ENCODE measurements at regions not wholly inside any gene's neighbourhood (a gene's known extent, or its start where the extent isn't known, plus 50 kb on each side); places are given as distances from the start of the nearest gene placed in this dataset.

GRCh38 chr14:38723277-38723676 is 379.8 kb downstream of the SEC23A start:
- no peak for DNase-seq
- H3K14ac ChIP-seq (replicated peaks; ENCODE audit: low read depth, low read length): no peak overlapping the region
- WGBS, 2 experiments (ENCODE audit: extremely low coverage in 2 of 2, insufficient read length in 1 of 2): no CpG with 5 or more reads among the region's 1 CpG

More at GRCh38 chr14:38723277-38723676, 379.8 kb downstream of the SEC23A start:
- Histone ChIP-seq H2AK5ac (ENCODE audit: low read depth, low read length) (no peak overlapping the region), H3K9me3 (ENCODE audit: control insufficient read depth, insufficient read depth, low read length) (no peaks in the 10 kb centered on the region), H3K23ac (ENCODE audit: low read depth, low read length) (no peak overlapping the region), H3K18ac (ENCODE audit: low read depth, low read length) (no peak overlapping the region), H3K9me1 (ENCODE audit: insufficient read depth, low read length) (no peaks in the 10 kb centered on the region), H4K91ac (ENCODE audit: insufficient read depth, low read depth, low read length) (no peak overlapping the region), H3K4me1 (ENCODE audit: control insufficient read depth, insufficient read depth, low read length) (no peaks in the 10 kb centered on the region), H3K9ac (ENCODE audit: low read depth, low read length) (no peak overlapping the region), H2BK5ac (ENCODE audit: low read depth, low read length, poor library complexity, severe bottlenecking) (no peak overlapping the region), H3K27ac (ENCODE audit: insufficient read depth, low read length) (no peak overlapping the region), H3K27me3 (ENCODE audit: control insufficient read depth, insufficient read depth, low read length) (no peaks in the 10 kb centered on the region), H4K20me1 (ENCODE audit: insufficient read depth, low read length) (no peaks in the 10 kb centered on the region), H2BK15ac (ENCODE audit: low read depth, low read length) (no peak overlapping the region), H3K4me3 (ENCODE audit: insufficient read depth, low read depth, low read length) (no peak overlapping the region), H2AK9ac (replicated peaks; ENCODE audit: low read depth, low read length, poor library complexity) (no peak overlapping the region), H2BK120ac (ENCODE audit: low read depth, low read length) (no peak overlapping the region), H3K79me1 (ENCODE audit: low read depth in 1 of 2, low read length in 2 of 2) (no peaks in the 10 kb centered on the region), H3K4me2 (ENCODE audit: low read depth, low read length) (no peak overlapping the region), H2AFZ (replicated peaks; ENCODE audit: low read length, poor library complexity) (no peak overlapping the region), H3K56ac (ENCODE audit: extremely low read depth, insufficient read depth, low read length) (no peak overlapping the region), H3K4ac (ENCODE audit: low read depth, low read length) (no peak overlapping the region), H4K8ac (ENCODE audit: low read depth in 2 of 2, low read length in 2 of 2) (no peak overlapping the region), H4K5ac (ENCODE audit: low read depth, low read length) (no peak overlapping the region), H3K36me3 (ENCODE audit: control insufficient read depth, insufficient read depth, low read length) (no peaks in the 10 kb centered on the region), H2BK20ac (ENCODE audit: low read depth, low read length) (no peak overlapping the region)
- intact Hi-C loops (cut with micrococcal nuclease) (loop anchor here (2.0 to 5.0 kb wide), 2 partner anchors 512 to 821 kb away; no protein-coding TSS in a partner anchor), dilution Hi-C loops (cut with HindIII; ENCODE audit: low sequenced_read_pairs, unreplicated experiment) (no loop called here), in situ Hi-C loops (cut with MboI; ENCODE audit: low sequenced_read_pairs) (loop anchor here (10.0 kb wide), 1 partner anchor 292 kb away; no protein-coding TSS in a partner anchor)
- no TSS peak for BruUV-seq (replicated peaks)
- no peak for ATAC-seq (ENCODE audit: low read depth)
- ChIA-PET POLR2A (ENCODE audit: unreplicated experiment) (no interaction called here), CTCF (interaction anchor here (0.6 to 1.7 kb wide), 2 partner anchors 10 to 848 kb away, joined by 3 to 5 read pairs; no protein-coding TSS in a partner anchor)
- TF ChIP-seq USF2 (IDR thresholded peaks at IDR 0.05; ENCODE audit: low read depth, low read length): no peak
- no peak for TF ChIP-seq RFX5 (IDR thresholded peaks at IDR 0.05; ENCODE audit: low read depth, low read length)
- no peak for TF ChIP-seq FOS (IDR thresholded peaks at IDR 0.05; ENCODE audit: low read depth, low read length)
- no peak for TF ChIP-seq MAZ (IDR thresholded peaks at IDR 0.05; ENCODE audit: borderline replicate concordance, low read depth, low read length)
- no peak for TF ChIP-seq RCOR1 (IDR thresholded peaks at IDR 0.05; ENCODE audit: insufficient replicate concordance, low read length)
- no peak for TF ChIP-seq NFE2L2 (IDR thresholded peaks at IDR 0.05; ENCODE audit: low read depth, low read length)
- no peak for TF ChIP-seq BHLHE40 (IDR thresholded peaks at IDR 0.05; ENCODE audit: low read depth, low read length)
- TF ChIP-seq RAD21 (IDR thresholded peaks at IDR 0.05; ENCODE audit: low read length): no peak
- no peak for TF ChIP-seq CHD1 (IDR thresholded peaks at IDR 0.05; ENCODE audit: low read depth, low read length)
- no peak for TF ChIP-seq MAFK (IDR thresholded peaks at IDR 0.05; ENCODE audit: low read depth, low read length)
- no peak for TF ChIP-seq MXI1 (IDR thresholded peaks at IDR 0.05; ENCODE audit: borderline replicate concordance, low read depth, low read length)
- TF ChIP-seq ELK1 (IDR thresholded peaks at IDR 0.05; ENCODE audit: borderline replicate concordance, low read depth, low read length): no peak
- TF ChIP-seq POLR2A (IDR thresholded peaks at IDR 0.05; ENCODE audit: low read depth, low read length): no peak
- no peak for TF ChIP-seq SMC3 (IDR thresholded peaks at IDR 0.05; ENCODE audit: low read depth, low read length)
- no peak for TF ChIP-seq CEBPB (IDR thresholded peaks at IDR 0.05; ENCODE audit: low read depth, low read length)
